Natural killer cell (primary cell): ENCODE measurements at regions not wholly inside any gene's neighbourhood (a gene's known extent, or its start where the extent isn't known, plus 50 kb on each side); places are given as distances from the start of the nearest gene placed in this dataset.

ENCODE experiments used
- ATAC-seq, 3 donors: fragments of 150-1000 bp in 2 of 3; fragments of 200-7000 bp in 1 of 3; cut with Tn5 transposase; 1 replicate in 1 of 3; 2 replicates in 2 of 3; pipeline ENCODE4 v1.10.0; 2021; ENCODE audit warnings: mild to moderate bottlenecking in 2 of 3, moderate library complexity in 2 of 3
- DNase-seq, 2 donors: peaks; one replicate each; pipeline versions ENCODE4 v3.0.0 to v3.0.0-alpha.2; 2013 to 2021; ENCODE audit warnings: mixed read lengths in 1 of 2
- H3K27ac ChIP-seq: one replicate; pipeline ENCODE4 v1.5.1; 2013; ENCODE audit warnings: mild to moderate bottlenecking, low read length
- H3K27me3 ChIP-seq: one replicate; pipeline ENCODE4 v1.6.1; 2013; ENCODE audit warnings: low read length; ENCODE audit not compliant: control insufficient read depth, insufficient read depth
- H3K36me3 ChIP-seq: one replicate; pipeline ENCODE4 v1.6.1; 2013; ENCODE audit warnings: low read length; ENCODE audit not compliant: control insufficient read depth, insufficient read depth
- H3K4me1 ChIP-seq: one replicate; pipeline ENCODE4 v1.6.1; 2013; ENCODE audit warnings: low read length; ENCODE audit not compliant: control insufficient read depth, insufficient read depth
- H3K4me3 ChIP-seq: one replicate; pipeline ENCODE4 v1.5.1; 2013; ENCODE audit warnings: low read length
- H3K9me3 ChIP-seq: one replicate; pipeline ENCODE4 v1.6.1; 2013; ENCODE audit warnings: low read length; ENCODE audit not compliant: control insufficient read depth, insufficient read depth
- H3K27ac Mint-ChIP-seq, 2 donors: one replicate each; pipeline ENCODE4 v1.8.0; 2022; ENCODE audit warnings: mild to moderate bottlenecking in 2 of 2, mixed read lengths in 2 of 2, moderate library complexity in 1 of 2
- H3K27me3 Mint-ChIP-seq, 2 donors: one replicate each; pipeline ENCODE4 v1.8.0; 2022; ENCODE audit warnings: low read depth in 2 of 2, mixed read lengths in 2 of 2
- H3K36me3 Mint-ChIP-seq: one replicate; pipeline ENCODE4 v1.8.0; 2022; ENCODE audit warnings: mixed read lengths
- H3K4me1 Mint-ChIP-seq, 2 donors: one replicate each; pipeline ENCODE4 v1.8.0; 2022; ENCODE audit warnings: mixed read lengths in 2 of 2
- H3K4me3 Mint-ChIP-seq: one replicate; pipeline ENCODE4 v1.8.0; 2022; ENCODE audit warnings: mild to moderate bottlenecking, moderate library complexity, mixed read lengths
- H3K9me3 Mint-ChIP-seq, 2 donors: one replicate each; pipeline ENCODE4 v1.8.0; 2022; ENCODE audit warnings: mixed read lengths in 2 of 2
- CTCF ChIP-seq: fragments of 200-600 bp; IDR thresholded peaks from one replicate; pipeline ENCODE4 v1.8.0; 2022; ENCODE audit warnings: antibody characterized with exemption
- WGBS: methylation state at CpG from one replicate; pipeline ENCODE4 v1.1.7; 2013; ENCODE audit warnings: missing lambda C conversion rate; ENCODE audit not compliant: insufficient coverage; 5-methylcytosine and 5-hydroxymethylcytosine counted together
- intact Hi-C: fragments of 100-400 bp; cut with micrococcal nuclease; formaldehyde crosslinking; loops from one replicate; pipeline ENCODE4 v1.14.2; 2022

GRCh38 chrX:45322382-45322781, 121.7 kb upstream of the DIPK2B start:
- 40% methylated on average over 1 of the region's 2 CpGs for WGBS
- intact Hi-C loops, result loop anchor here (10.0 kb wide), 1 partner anchor 522 kb away; no protein-coding TSS in a partner anchor
- Histone ChIP-seq H3K9me3 (no peaks in the 10 kb centered on the region), H3K27ac (no peak overlapping the region), H3K36me3 (no peaks in the 10 kb centered on the region), H3K4me3 (no peak overlapping the region), H3K27me3 (no peaks in the 10 kb centered on the region), H3K4me1 (no peaks in the 10 kb centered on the region)
- ATAC-seq (no peak), DNase-seq (peak in 1 of 2 donors; percentile 26)
- no peak overlapping the region for H3K27ac Mint-ChIP-seq
- TF ChIP-seq CTCF, result no peak
- no peak overlapping the region for H3K4me3 Mint-ChIP-seq
- H3K9me3 Mint-ChIP-seq, result no peaks in the 10 kb centered on the region
- no peaks in the 10 kb centered on the region for H3K4me1 Mint-ChIP-seq
- H3K27me3 Mint-ChIP-seq, result peaks cover 9 to 25% of the 10 kb centered on the region in 2 donors
- H3K36me3 Mint-ChIP-seq, result no peaks in the 10 kb centered on the region

GRCh38 chrX:45320191-45320590, 119.5 kb upstream of the DIPK2B start:
- Histone ChIP-seq H3K27me3 (no peaks in the 10 kb centered on the region), H3K27ac (no peak overlapping the region), H3K4me3 (no peak overlapping the region), H3K4me1 (no peaks in the 10 kb centered on the region), H3K36me3 (no peaks in the 10 kb centered on the region), H3K9me3 (no peaks in the 10 kb centered on the region)
- H3K4me1 Mint-ChIP-seq, result no peaks in the 10 kb centered on the region
- H3K36me3 Mint-ChIP-seq, result no peaks in the 10 kb centered on the region
- intact Hi-C loops, result loop anchor here (10.0 kb wide), 1 partner anchor 525 kb away; no protein-coding TSS in a partner anchor
- H3K27me3 Mint-ChIP-seq, result peaks cover 6 to 29% of the 10 kb centered on the region in 2 donors
- ATAC-seq (no peak), DNase-seq (no peak)
- H3K9me3 Mint-ChIP-seq, result no peaks in the 10 kb centered on the region
- no peak overlapping the region for H3K27ac Mint-ChIP-seq
- 90% methylated on average over 1 of the region's 1 CpG for WGBS
- no peak for TF ChIP-seq CTCF
- H3K4me3 Mint-ChIP-seq, result no peak overlapping the region

DNA sequence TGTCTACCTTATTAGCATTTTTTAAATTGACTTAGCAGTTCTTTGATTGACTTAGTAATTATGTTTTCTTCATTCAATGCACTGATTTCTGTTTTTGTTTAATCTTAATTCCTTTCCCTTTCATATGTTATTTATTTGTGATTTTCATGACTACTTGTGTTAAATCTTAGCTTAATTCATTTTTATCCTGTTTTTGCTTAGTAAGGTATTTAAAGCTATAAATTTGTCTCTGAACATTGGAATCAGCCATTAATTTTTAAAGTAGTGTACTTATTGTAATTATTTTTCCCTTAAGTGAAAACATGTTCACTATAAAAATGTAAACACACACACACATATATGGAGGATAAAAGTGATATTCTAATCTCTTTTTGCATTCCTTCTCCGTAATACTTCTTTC, 109.1 kb upstream of the DIPK2B start:
- no peak overlapping the region for H3K27ac ChIP-seq
- H3K36me3 ChIP-seq, result no peaks in the 10 kb centered on the region
- no peak for ATAC-seq
- Mint-ChIP-seq H3K4me3 (no peak overlapping the region), H3K9me3 (no peaks in the 10 kb centered on the region), H3K36me3 (no peaks in the 10 kb centered on the region), H3K27ac (no peak overlapping the region), H3K27me3 (peaks cover 3 to 25% of the 10 kb centered on the region in 2 donors), H3K4me1 (no peaks in the 10 kb centered on the region)
- no peak for TF ChIP-seq CTCF
- no CpG with 5 or more reads among the region's 1 CpG for WGBS
- H3K27me3 ChIP-seq, result no peaks in the 10 kb centered on the region
- no peaks in the 10 kb centered on the region for H3K4me1 ChIP-seq
- no peak for DNase-seq
- H3K4me3 ChIP-seq, result no peak overlapping the region
- intact Hi-C loops, result no loop called here
- no peaks in the 10 kb centered on the region for H3K9me3 ChIP-seq

- H3K36me3 Mint-ChIP-seq, result no peaks in the 10 kb centered on the region
- peaks cover 3 to 20% of the 10 kb centered on the region in 2 donors for H3K27me3 Mint-ChIP-seq
- WGBS, result 100% methylated on average over 3 of the region's 4 CpGs
- DNase-seq (no peak), ATAC-seq (no peak)
- no peak overlapping the region for H3K27ac Mint-ChIP-seq
- Histone ChIP-seq H3K36me3 (no peaks in the 10 kb centered on the region), H3K27me3 (no peaks in the 10 kb centered on the region), H3K9me3 (no peaks in the 10 kb centered on the region), H3K27ac (no peak overlapping the region), H3K4me3 (no peak overlapping the region), H3K4me1 (no peaks in the 10 kb centered on the region)
- H3K4me3 Mint-ChIP-seq, result no peak overlapping the region
- H3K4me1 Mint-ChIP-seq, result no peaks in the 10 kb centered on the region
- no peak for TF ChIP-seq CTCF
- H3K9me3 Mint-ChIP-seq, result no peaks in the 10 kb centered on the region
- intact Hi-C loops, result no loop called here
These were observed 108.4 kb upstream of the DIPK2B start for GRCh38 chrX:45309096-45309495.
